RPMI7951 (cell line): ENCODE measurements at regions not wholly inside any gene's neighbourhood (a gene's known extent, or its start where the extent isn't known, plus 50 kb on each side); places are given as distances from the start of the nearest gene placed in this dataset.
A peak's percentile ranks its signal among the peaks of the same experiment; 100 is the strongest.

ENCODE experiments used
- DNase-seq: peaks from one replicate; pipeline ENCODE4 v3.0.0-alpha.2; 2012; ENCODE audit warnings: low read depth

DNA sequence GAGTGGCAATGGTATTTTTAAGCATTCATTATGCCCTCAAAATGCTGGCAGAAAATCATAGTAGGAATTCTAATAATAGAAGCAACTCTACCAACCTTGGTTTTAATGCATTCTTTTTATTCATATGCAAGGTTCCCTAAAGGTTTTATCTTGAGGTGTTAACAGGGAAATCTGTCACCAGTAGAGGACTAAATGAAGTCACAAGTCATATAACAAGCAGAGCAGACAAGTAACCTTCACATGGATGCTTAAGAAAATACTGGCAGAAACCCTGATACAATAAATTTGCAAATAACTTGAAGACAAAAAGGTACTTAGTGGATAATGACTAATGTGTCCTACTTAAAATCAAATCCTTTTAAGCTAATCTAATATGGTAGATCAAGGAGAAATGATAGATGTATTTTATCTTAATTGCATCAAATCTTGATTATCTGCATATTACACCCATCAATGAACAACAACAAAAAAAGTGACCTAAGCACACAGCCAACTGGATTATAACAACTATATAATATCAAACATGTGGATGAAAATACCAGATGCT lies 73.3 kb downstream of the RFC3 start:
- DNase-seq = no peak

DNA sequence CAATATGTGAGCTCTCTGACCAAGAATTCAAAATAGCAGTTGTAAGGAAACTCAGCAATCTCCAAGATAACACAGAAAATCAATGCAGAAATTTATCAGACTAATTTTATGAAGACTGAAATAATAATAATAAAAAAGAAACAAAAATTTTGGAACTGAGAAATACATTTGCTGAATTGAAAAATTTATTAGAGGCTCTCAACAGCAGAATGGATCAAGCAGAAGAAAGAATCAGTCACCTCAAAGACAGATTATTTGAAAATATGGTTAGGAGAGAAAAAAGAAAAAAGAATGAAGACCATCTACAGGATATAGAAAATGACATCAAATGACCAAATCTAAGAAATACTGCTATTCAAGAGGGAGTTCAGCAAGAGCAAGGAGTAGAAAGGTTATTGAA lies 75.6 kb downstream of the RFC3 start:
- no peak for DNase-seq

GRCh38 chr13:33904431-33904830 lies 86.5 kb downstream of the RFC3 start:
- DNase-seq = no peak

- no peak for DNase-seq
These were observed 90.2 kb downstream of the RFC3 start for GRCh38 chr13:33908116-33908515.

DNA sequence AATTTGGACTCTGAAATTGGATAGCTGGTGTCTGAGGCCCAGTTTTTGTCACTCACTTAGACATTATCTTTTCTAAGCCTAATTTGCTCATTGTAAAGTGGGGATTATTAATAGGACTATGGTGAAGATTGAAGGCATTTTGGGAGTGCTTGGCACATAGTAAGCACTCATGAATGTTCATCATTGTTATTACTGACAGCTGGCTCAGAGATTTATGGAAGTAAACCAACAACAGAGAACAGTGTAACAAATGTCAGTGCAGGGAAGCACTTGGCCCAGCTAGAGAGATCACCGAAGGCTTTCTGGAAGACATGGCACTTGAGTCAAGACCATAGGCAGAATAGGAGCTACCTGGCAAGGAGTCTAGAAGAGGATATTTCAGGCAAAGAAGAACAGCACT lies 92.3 kb downstream of the RFC3 start:
- no peak for DNase-seq

DNA sequence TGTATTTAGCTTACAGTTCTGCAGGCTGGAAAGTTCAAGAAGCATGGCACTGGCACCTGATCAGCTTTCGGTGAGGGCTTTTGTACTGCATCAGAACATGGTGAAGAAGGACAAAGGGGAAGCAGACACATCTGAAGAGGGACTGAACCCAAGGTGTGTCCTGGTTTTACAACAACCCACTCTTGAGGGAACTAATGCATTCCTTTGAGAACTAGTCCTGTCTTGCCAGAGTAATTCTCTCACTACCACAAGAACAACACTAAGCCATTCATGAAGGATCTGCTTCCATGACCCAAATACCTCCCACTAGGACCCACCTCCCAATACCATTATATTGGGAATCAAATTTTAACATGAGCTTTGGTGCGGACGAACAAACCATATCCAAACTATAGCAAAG lies 93.6 kb downstream of the RFC3 start:
- DNase-seq = no peak

GRCh38 chr13:33913829-33914228 lies 95.9 kb downstream of the RFC3 start:
- no peak for DNase-seq

DNA sequence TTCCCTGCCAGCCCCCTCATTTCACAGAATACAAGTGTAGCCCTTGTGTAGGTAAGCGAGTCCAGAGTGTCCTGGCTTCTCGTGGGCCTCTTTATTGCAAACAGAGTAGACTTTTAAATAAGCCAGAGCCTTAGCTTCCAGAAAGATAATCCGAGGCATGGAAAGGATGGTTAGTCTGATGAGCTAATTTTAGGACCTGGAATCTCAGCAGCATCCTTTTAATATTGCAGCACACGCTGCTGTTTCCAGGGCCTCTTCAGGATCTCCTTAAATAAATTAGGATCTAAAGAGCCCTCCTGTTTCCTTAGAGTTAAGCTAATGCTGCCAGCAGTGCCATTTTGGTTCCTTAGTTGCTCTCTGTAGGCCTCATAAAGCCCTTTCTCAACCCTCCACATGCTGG lies 99.2 kb downstream of the RFC3 start:
- DNase-seq = no peak

DNA sequence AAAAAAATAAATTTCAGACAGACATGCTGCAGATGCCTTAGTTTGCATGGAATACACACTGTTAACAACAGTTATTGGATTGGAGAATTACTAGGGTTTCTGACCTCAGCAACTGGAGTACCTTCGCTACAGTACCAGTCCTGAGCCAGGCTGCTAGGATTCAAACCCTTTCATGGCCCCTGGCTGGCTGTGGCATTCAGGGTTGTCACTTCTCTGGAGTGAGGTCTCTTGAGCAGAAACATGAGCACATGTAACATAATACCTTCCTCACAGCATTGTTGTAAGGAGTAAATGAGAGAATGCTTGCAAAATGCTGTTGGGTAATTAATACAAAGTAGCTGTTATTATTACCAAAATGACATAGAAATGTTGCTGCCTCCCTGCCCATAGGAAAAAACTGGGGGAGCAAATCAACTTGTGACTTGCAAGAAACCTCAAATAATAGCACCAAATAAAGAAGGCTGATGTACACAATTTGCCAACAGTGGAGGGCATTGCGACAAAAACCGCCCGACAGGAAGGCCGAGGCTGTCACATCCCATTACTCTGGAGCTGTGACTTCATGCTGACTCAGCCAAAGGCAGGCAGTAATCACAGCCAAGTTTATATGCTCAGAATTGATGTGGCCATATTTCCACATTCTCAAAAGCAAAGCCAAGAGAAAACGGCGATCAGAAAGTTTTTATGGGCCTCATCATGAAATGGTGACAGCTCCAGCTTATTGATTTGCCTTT lies 100.4 kb downstream of the RFC3 start:
- peak; percentile 75 for DNase-seq

DNA sequence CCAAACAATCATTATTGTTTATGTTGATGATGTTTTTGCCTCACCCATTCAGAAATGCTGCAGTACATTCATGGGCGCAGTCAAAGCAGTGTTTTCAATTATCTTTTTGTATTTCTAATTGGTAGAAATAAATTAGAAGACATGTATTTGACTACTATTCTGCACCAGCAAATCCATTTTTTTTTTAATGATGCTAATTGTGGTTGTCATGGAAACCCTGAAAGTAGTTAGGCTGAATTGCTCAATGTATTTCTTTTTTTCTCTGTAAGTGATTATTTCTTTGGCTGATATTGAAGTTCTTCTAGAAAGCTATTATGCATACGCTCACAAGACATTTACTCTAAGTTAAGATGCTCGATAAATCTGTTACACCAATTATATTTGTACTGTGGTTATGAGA lies 101.2 kb downstream of the RFC3 start:
- no peak for DNase-seq

- DNase-seq = no peak
These were observed 107.6 kb downstream of the RFC3 start for GRCh38 chr13:33925563-33925962.

- peak; percentile 81 for DNase-seq
These were observed 109.4 kb downstream of the RFC3 start for GRCh38 chr13:33927315-33927714.

GRCh38 chr13:33931397-33932311 lies 113.7 kb downstream of the RFC3 start:
- peak; percentile 63 for DNase-seq

GRCh38 chr13:33932769-33933406 lies 114.9 kb downstream of the RFC3 start:
- no peak for DNase-seq

- DNase-seq = no peak
These were observed 115.9 kb downstream of the RFC3 start for GRCh38 chr13:33933810-33934209.

DNA sequence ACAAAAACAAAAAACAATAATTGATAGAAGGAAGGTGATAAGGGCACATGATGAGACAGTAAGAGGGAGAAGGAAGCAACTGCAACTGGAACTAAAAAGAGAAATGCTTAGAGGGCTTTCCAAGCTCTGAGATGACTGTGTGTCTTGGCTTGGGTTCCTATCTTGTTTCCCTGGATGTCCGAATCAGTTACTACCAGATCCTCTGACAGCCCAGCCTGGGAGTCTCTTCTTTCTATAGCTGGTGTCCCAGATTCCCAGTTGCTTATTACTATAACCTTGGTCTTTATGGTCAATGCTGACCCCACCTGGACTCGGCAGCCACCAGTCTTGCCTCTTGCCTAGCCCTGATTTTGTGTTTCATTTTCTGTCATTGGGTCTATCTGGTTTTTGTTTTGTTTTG lies 116.4 kb downstream of the RFC3 start:
- DNase-seq = no peak

GRCh38 chr13:33934951-33935371 lies 117.0 kb downstream of the RFC3 start:
- DNase-seq = no peak

- no peak for DNase-seq
These were observed 118.0 kb downstream of the RFC3 start for GRCh38 chr13:33935969-33936368.

- DNase-seq = no peak
These were observed 119.6 kb downstream of the RFC3 start for GRCh38 chr13:33937373-33938098.

GRCh38 chr13:33940256-33940655 lies 122.3 kb downstream of the RFC3 start:
- no peak for DNase-seq

DNA sequence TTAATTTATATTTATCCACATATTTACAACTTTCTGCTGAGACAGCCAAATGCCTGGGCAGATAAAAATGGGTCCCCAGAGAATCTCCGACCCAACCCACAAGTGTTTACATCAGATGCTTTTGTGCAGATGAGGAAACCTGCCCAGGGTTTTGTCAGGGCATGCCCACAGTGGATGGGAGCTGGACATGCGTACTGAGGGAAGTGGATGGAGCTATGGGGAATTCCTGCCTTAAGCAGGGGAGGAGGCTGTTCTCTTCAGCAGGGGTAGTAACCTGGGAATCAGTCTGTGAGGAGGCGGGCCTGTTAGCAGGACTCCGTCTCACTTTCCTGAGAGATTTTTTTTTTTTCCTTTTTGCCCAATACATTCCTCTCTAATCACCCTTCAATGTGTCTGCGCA lies 122.9 kb downstream of the RFC3 start:
- DNase-seq = no peak

DNA sequence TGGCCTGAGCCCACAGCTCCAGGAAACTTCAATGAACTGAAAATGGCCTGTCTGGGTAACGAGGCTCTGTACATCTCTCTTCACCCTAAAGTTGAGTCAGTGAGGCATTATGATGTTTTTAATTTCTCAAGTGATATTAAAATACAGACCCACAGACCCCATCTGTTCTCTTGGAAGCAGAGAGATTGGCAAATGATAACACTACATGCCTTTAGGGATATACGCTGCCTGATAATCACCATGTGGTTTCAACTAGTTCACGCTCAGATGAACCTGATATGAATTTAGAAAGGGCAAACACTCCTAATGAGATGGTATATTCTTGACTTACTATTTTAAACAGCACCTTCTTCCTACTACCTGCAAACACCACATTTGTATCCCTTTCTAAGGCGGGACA lies 127.5 kb downstream of the RFC3 start:
- DNase-seq = peak; percentile 69
